ENCODE measurements at regions not wholly inside any gene's neighbourhood (a gene's known extent, or its start where the extent isn't known, plus 50 kb on each side); places are given as distances from the start of the nearest gene placed in this dataset.
"Not testable (repeated sequence)": the region's sequence is repeated elsewhere in the genome, so short reads cannot be mapped to it uniquely, and the experiment has no call there.

- DNase-seq (ENCODE audit: low read depth in 2 of 3, low spot score in 2 of 3), result no peak
Measured at GRCh38 chr7:156344595-156344994, 296.0 kb upstream of the RNF32 start.

GRCh38 chr7:156334636-156335035 is 305.9 kb upstream of the RNF32 start:
- DNase-seq (ENCODE audit: low read depth in 2 of 3, low spot score in 2 of 3), result no peak

- DNase-seq (ENCODE audit: low read depth in 2 of 3, low spot score in 2 of 3), result no peak
Measured at GRCh38 chr7:156327916-156328315, 312.7 kb upstream of the RNF32 start.

GRCh38 chr7:156327474-156327873 is 313.1 kb upstream of the RNF32 start:
- no peak for DNase-seq (ENCODE audit: low read depth in 2 of 3, low spot score in 2 of 3)

GRCh38 chr7:156324201-156324600 is 316.4 kb upstream of the RNF32 start:
- DNase-seq (ENCODE audit: low read depth in 2 of 3, low spot score in 2 of 3), result no peak

GRCh38 chr7:156321430-156321829 is 319.1 kb upstream of the RNF32 start:
- DNase-seq (ENCODE audit: low read depth in 2 of 3, low spot score in 2 of 3), result not testable (repeated sequence)

GRCh38 chr7:156318926-156319325 is 321.6 kb upstream of the RNF32 start:
- DNase-seq (ENCODE audit: low read depth in 2 of 3, low spot score in 2 of 3), result no peak

GRCh38 chr7:156318426-156318825 is 322.1 kb upstream of the RNF32 start:
- DNase-seq (ENCODE audit: low read depth in 2 of 3, low spot score in 2 of 3), result no peak

- no peak for DNase-seq (ENCODE audit: low read depth in 2 of 3, low spot score in 2 of 3)
Measured at GRCh38 chr7:156309016-156309620, 331.5 kb upstream of the RNF32 start.

GRCh38 chr7:156307193-156307592 is 333.4 kb upstream of the RNF32 start:
- no peak for DNase-seq (ENCODE audit: low read depth in 2 of 3, low spot score in 2 of 3)

GRCh38 chr7:156305351-156305750 is 335.2 kb upstream of the RNF32 start:
- DNase-seq (ENCODE audit: low read depth in 2 of 3, low spot score in 2 of 3), result no peak

GRCh38 chr7:156282816-156283215 is 357.8 kb upstream of the RNF32 start:
- DNase-seq (ENCODE audit: low read depth in 2 of 3, low spot score in 2 of 3), result no peak

GRCh38 chr7:156279635-156280034 is 360.9 kb upstream of the RNF32 start:
- DNase-seq (ENCODE audit: low read depth in 2 of 3, low spot score in 2 of 3), result no peak

GRCh38 chr7:156275292-156275691 is 365.3 kb upstream of the RNF32 start:
- DNase-seq (ENCODE audit: low read depth in 2 of 3, low spot score in 2 of 3), result no peak

- DNase-seq (ENCODE audit: low read depth in 2 of 3, low spot score in 2 of 3), result no peak
Measured at GRCh38 chr7:156274557-156274956, 366.0 kb upstream of the RNF32 start.

GRCh38 chr7:156261581-156261980 is 379.0 kb upstream of the RNF32 start:
- no peak for DNase-seq (ENCODE audit: low read depth in 2 of 3, low spot score in 2 of 3)

- DNase-seq (ENCODE audit: low read depth in 2 of 3, low spot score in 2 of 3), result no peak
Measured at GRCh38 chr7:156257904-156258303, 382.7 kb upstream of the RNF32 start.

- no peak for DNase-seq (ENCODE audit: low read depth in 2 of 3, low spot score in 2 of 3)
Measured at GRCh38 chr7:156255635-156256034, 384.9 kb upstream of the RNF32 start.

- DNase-seq (ENCODE audit: low read depth in 2 of 3, low spot score in 2 of 3), result no peak
Measured at GRCh38 chr7:156251861-156252260, 388.7 kb upstream of the RNF32 start.

GRCh38 chr7:156240532-156240931 is 400.0 kb upstream of the RNF32 start:
- no peak for DNase-seq (ENCODE audit: low read depth in 2 of 3, low spot score in 2 of 3)

GRCh38 chr7:156238366-156239133 is 402.0 kb upstream of the RNF32 start:
- DNase-seq (ENCODE audit: low read depth in 2 of 3, low spot score in 2 of 3), result no peak

- no peak for DNase-seq (ENCODE audit: low read depth in 2 of 3, low spot score in 2 of 3)
Measured at GRCh38 chr7:156237614-156238013, 403.0 kb upstream of the RNF32 start.

All from hematopoietic multipotent progenitor cell (in vitro differentiated cells).